ENCODE measurements at regions not wholly inside any gene's neighbourhood (a gene's known extent, or its start where the extent isn't known, plus 50 kb on each side); places are given as distances from the start of the nearest gene placed in this dataset.
A peak's percentile ranks its signal among the peaks of the same experiment; 100 is the strongest.

DNA sequence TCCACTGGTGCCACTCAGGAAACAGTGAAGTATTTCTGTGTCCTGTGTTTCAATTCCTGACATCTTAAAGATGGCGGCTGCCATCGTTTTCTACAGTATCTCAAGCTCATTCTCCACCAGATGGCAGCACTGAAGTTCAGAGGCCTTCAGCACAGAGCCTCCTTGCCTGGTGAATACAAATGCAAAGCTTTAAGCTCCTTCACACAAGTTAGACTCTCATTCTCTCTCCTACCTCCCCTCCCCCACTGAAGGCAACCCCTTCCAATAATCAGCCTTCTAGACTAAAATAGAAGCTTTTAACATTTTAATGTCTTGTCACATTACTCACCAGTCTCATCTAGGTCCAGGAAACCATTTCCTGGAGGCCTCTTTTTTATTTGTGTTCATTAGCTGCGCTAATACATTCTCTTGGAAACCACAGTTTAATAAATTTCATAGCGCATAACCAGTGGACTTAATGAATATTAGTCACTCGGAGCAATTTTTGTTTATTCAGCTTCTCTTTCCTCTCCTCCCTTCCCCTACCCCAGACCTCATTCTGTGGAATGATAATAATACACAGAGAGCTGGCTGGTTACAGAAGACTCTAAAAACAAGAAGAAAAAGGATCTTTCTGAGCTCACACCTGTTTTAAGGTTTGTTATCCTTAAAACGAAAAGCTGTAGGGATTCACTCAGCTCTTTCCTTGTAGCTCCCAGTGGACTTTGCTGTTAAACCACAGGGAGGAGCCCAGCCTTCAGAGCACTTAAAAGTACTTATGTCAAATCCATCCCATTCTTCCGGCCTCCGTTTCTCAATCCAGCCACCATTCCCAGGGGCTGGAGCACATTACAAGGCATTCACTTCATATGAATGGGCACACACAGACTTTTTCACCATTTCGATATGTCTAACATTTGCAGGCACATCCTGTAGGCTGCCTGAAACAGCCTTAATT is 384.9 kb downstream of the HLX start:
- intact Hi-C loops (cut with micrococcal nuclease) = loop anchor here (2.0 to 5.0 kb wide), 3 partner anchors 47 to 1191 kb away; no protein-coding TSS in a partner anchor
- ChIA-PET POLR2A (ENCODE audit: unreplicated experiment) (interaction anchor here (0.6 kb wide), 1 partner anchor 396 kb away, joined by 17 read pairs; no protein-coding TSS in a partner anchor), CTCF (interaction anchor here (0.5 to 1.6 kb wide), 12 partner anchors 14 to 1191 kb away, joined by 3 to 10 read pairs (median 4); no protein-coding TSS in a partner anchor)
- Histone ChIP-seq H3K36me3 (ENCODE audit: low read depth, low read length) (no peaks in the 10 kb centered on the region), H2AFZ (ENCODE audit: low read length) (peak overlapping the region; percentile 57), H3K9me2 (replicated peaks; ENCODE audit: low read length) (no peaks in the 10 kb centered on the region), H3K79me2 (ENCODE audit: low read length) (no peaks in the 10 kb centered on the region), H3K9ac (ENCODE audit: low read length) (no peak overlapping the region), H3K9me3 (ENCODE audit: low read length) (no peaks in the 10 kb centered on the region), H3K4me2 (ENCODE audit: low read length) (no peak overlapping the region), H3K27ac (ENCODE audit: low read length) (no peak overlapping the region), H4K20me1 (ENCODE audit: low read length) (no peaks in the 10 kb centered on the region), H3K4me1 (ENCODE audit: insufficient read depth, low read length) (no peaks in the 10 kb centered on the region), H3F3A (ENCODE audit: low read length, unreplicated experiment) (no peaks in the 10 kb centered on the region), H3K4me3 (ENCODE audit: low read length) (no peak overlapping the region), H3K27me3 (ENCODE audit: low read length) (no peaks in the 10 kb centered on the region)
- no TSS peak for BruUV-seq (replicated peaks)
- ATAC-seq (peak; percentile 87), DNase-seq (peak; percentile 84)
- TF ChIP-seq, protein P1, sequence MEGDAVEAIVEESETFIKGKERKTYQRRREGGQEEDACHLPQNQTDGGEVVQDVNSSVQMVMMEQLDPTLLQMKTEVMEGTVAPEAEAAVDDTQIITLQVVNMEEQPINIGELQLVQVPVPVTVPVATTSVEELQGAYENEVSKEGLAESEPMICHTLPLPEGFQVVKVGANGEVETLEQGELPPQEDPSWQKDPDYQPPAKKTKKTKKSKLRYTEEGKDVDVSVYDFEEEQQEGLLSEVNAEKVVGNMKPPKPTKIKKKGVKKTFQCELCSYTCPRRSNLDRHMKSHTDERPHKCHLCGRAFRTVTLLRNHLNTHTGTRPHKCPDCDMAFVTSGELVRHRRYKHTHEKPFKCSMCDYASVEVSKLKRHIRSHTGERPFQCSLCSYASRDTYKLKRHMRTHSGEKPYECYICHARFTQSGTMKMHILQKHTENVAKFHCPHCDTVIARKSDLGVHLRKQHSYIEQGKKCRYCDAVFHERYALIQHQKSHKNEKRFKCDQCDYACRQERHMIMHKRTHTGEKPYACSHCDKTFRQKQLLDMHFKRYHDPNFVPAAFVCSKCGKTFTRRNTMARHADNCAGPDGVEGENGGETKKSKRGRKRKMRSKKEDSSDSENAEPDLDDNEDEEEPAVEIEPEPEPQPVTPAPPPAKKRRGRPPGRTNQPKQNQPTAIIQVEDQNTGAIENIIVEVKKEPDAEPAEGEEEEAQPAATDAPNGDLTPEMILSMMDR (conservative IDR thresholded peaks at IDR 0.05; ENCODE audit: low read depth, low read length) = peak; percentile 84
- TF ChIP-seq EZH2phosphoT487 (IDR thresholded peaks at IDR 0.05; ENCODE audit: borderline replicate concordance, low read length) (no peak), EZH2 (IDR thresholded peaks at IDR 0.05; ENCODE audit: low read length, unreplicated experiment) (no peak)

DNA sequence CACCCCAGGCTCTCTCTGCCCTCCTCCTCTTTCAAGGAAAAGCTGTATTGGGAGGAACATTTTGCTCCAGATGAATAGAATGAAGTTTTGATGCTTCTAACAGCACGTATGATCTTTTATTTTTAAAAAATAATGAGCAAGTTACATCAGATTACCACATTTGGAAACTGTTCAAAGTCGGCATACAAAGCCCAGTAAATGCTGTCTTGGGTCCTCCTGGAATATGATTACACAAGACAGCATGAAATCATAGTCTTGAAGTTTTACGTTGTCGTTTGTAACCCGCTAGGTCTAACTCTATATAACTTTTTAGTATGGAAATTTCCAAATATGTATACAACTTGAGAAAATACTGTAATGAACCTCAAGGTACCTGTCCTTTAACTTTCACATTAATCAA is 385.6 kb downstream of the HLX start:
- Histone ChIP-seq H3K9me3 (ENCODE audit: low read length) (no peaks in the 10 kb centered on the region), H3K36me3 (ENCODE audit: low read depth, low read length) (no peaks in the 10 kb centered on the region), H3K4me2 (ENCODE audit: low read length) (no peak overlapping the region), H3K9me2 (replicated peaks; ENCODE audit: low read length) (no peaks in the 10 kb centered on the region), H2AFZ (ENCODE audit: low read length) (no peak overlapping the region), H3K4me1 (ENCODE audit: insufficient read depth, low read length) (no peaks in the 10 kb centered on the region), H3K79me2 (ENCODE audit: low read length) (no peaks in the 10 kb centered on the region), H3K27ac (ENCODE audit: low read length) (no peak overlapping the region), H4K20me1 (ENCODE audit: low read length) (no peaks in the 10 kb centered on the region), H3K4me3 (ENCODE audit: low read length) (no peak overlapping the region), H3K27me3 (ENCODE audit: low read length) (no peaks in the 10 kb centered on the region), H3K9ac (ENCODE audit: low read length) (no peak overlapping the region), H3F3A (ENCODE audit: low read length, unreplicated experiment) (no peaks in the 10 kb centered on the region)
- no TSS peak for BruUV-seq (replicated peaks)
- ChIA-PET POLR2A (ENCODE audit: unreplicated experiment) (no interaction called here), CTCF (interaction anchor here (0.5 kb wide), 1 partner anchor 229 kb away, joined by 3 read pairs; no protein-coding TSS in a partner anchor)
- TF ChIP-seq, protein P1 (conservative IDR thresholded peaks at IDR 0.05; ENCODE audit: low read depth, low read length) = no peak
- no peak for TF ChIP-seq EZH2 (IDR thresholded peaks at IDR 0.05; ENCODE audit: low read length, unreplicated experiment)
- no peak for TF ChIP-seq EZH2phosphoT487 (IDR thresholded peaks at IDR 0.05; ENCODE audit: borderline replicate concordance, low read length)
- ATAC-seq (no peak), DNase-seq (no peak)
- intact Hi-C loops (cut with micrococcal nuclease) = loop anchor here (2.0 to 5.0 kb wide), 3 partner anchors 48 to 1190 kb away; no protein-coding TSS in a partner anchor

Data from PC-3 (cell line).